ENCODE measurements at regions not wholly inside any gene's neighbourhood (a gene's known extent, or its start where the extent isn't known, plus 50 kb on each side); places are given as distances from the start of the nearest gene placed in this dataset.

DNA sequence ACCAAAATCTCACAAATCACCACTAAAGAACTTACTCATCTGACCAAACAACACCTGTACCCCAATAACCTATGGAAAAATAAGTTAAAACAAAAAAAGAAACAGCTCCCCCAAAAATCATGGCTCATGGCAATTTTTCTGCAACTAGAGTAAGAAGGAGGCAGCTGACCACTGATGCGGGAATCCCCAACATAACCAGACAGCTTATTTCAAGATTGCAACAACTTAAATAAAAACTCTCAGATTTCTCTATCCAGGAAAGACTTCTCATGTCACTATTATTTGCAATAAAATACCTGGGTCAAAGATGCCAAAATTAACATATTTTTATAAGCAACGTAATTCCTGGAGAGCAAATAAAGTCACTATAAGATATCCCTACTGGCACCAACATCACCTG, 128.1 kb upstream of the LY86 start:
- no peak for DNase-seq (ENCODE audit: low spot score)
- Histone ChIP-seq H3K4me2 (no peak overlapping the region), H3K9me3 (ENCODE audit: low read depth) (no peaks in the 10 kb centered on the region), H3K36me3 (replicated peaks; ENCODE audit: insufficient read depth, low read depth) (no peaks in the 10 kb centered on the region), H2AFZ (no peak overlapping the region), H4K20me1 (ENCODE audit: insufficient read depth, poor library complexity, severe bottlenecking) (no peaks in the 10 kb centered on the region), H3K79me2 (no peaks in the 10 kb centered on the region), H3K9me2 (replicated peaks; ENCODE audit: insufficient read depth) (no peaks in the 10 kb centered on the region), H3K4me3 (no peak overlapping the region), H3K27ac (no peak overlapping the region), H3K27me3 (no peaks in the 10 kb centered on the region), H3K4me1 (ENCODE audit: insufficient read depth) (no peaks in the 10 kb centered on the region)
- 94% methylated on average over 2 of the region's 2 CpGs for WGBS (ENCODE audit: low lambda C conversion rate, missing lambda C conversion rate)
- TF ChIP-seq, protein P1, sequence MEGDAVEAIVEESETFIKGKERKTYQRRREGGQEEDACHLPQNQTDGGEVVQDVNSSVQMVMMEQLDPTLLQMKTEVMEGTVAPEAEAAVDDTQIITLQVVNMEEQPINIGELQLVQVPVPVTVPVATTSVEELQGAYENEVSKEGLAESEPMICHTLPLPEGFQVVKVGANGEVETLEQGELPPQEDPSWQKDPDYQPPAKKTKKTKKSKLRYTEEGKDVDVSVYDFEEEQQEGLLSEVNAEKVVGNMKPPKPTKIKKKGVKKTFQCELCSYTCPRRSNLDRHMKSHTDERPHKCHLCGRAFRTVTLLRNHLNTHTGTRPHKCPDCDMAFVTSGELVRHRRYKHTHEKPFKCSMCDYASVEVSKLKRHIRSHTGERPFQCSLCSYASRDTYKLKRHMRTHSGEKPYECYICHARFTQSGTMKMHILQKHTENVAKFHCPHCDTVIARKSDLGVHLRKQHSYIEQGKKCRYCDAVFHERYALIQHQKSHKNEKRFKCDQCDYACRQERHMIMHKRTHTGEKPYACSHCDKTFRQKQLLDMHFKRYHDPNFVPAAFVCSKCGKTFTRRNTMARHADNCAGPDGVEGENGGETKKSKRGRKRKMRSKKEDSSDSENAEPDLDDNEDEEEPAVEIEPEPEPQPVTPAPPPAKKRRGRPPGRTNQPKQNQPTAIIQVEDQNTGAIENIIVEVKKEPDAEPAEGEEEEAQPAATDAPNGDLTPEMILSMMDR (IDR thresholded peaks at IDR 0.05; ENCODE audit: poor library complexity), result no peak
- TF ChIP-seq EZH2phosphoT487 (IDR thresholded peaks at IDR 0.05; ENCODE audit: low read depth, severe bottlenecking, unreplicated experiment), result no peak
- no peak for TF ChIP-seq EZH2 (IDR thresholded peaks at IDR 0.05; ENCODE audit: borderline replicate concordance)

DNA sequence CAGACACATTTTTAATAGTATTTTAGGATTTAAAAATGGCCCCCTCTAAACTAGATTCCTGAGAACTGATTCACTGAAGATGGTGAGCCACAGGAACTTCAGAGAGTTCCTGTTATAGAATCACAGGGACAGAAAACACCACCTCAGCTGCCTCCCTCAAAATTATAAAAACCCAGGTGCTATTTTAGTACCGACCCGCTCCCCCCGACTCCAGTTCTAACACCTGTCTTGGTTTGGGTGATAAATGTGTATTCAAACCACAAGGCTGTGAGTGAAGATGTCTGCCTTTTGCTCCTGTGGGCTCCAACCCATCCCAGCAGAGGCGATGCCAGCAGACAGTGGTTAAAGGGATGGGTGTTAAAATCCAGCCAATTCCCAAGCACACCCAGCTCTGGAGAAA, 127.4 kb upstream of the LY86 start:
- Histone ChIP-seq H3K36me3 (replicated peaks; ENCODE audit: insufficient read depth, low read depth) (no peaks in the 10 kb centered on the region), H3K9me3 (ENCODE audit: low read depth) (no peaks in the 10 kb centered on the region), H3K4me2 (no peak overlapping the region), H3K4me3 (no peak overlapping the region), H3K9me2 (replicated peaks; ENCODE audit: insufficient read depth) (no peaks in the 10 kb centered on the region), H3K4me1 (ENCODE audit: insufficient read depth) (no peaks in the 10 kb centered on the region), H3K27ac (no peak overlapping the region), H4K20me1 (ENCODE audit: insufficient read depth, poor library complexity, severe bottlenecking) (no peaks in the 10 kb centered on the region), H2AFZ (no peak overlapping the region), H3K79me2 (no peaks in the 10 kb centered on the region), H3K27me3 (no peaks in the 10 kb centered on the region)
- 90% methylated on average over 4 of the region's 4 CpGs for WGBS (ENCODE audit: low lambda C conversion rate, missing lambda C conversion rate)
- no peak for DNase-seq (ENCODE audit: low spot score)
- TF ChIP-seq EZH2 (IDR thresholded peaks at IDR 0.05; ENCODE audit: borderline replicate concordance) (no peak), EZH2phosphoT487 (IDR thresholded peaks at IDR 0.05; ENCODE audit: low read depth, severe bottlenecking, unreplicated experiment) (no peak)
- TF ChIP-seq, protein P1 (IDR thresholded peaks at IDR 0.05; ENCODE audit: poor library complexity), result no peak

DNA sequence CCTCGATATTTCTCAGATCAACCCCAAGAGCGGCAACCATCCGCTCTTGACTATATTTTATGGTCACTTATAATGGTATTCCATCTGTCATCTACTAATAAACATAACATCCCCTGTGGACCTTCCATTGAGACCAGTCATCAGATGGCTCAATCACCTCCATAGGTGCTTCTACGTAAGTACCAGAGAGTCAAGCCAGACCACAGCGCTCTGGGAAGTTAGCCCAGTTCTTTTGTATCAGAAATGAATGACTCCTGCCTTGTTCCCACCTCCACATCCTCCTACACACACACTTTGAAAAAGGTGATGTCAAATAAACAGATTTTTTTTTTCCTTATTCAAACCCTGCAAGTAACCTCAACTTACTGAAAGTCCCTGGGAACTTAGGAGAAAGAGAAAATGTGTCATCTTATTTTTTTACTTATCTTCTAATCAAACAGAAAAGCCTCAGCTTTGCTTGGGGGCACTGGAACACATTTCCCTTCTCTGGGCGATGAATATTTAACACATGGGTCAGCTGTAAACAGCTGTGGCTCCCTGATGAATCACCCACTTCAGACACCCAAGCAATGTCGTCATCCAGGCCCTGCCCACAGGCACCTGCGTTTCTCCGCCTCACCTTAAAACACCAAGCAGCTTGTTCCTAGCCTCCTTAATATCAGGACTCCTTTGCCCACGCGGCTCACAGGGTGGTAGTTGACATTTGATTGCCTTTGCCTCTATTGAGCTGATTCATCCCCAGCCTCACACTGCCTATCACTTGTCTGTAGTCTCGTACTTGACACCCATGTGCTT, 121.4 kb upstream of the LY86 start:
- Histone ChIP-seq H3K9me3 (ENCODE audit: low read depth) (no peaks in the 10 kb centered on the region), H3K4me1 (ENCODE audit: insufficient read depth) (no peaks in the 10 kb centered on the region), H3K79me2 (no peaks in the 10 kb centered on the region), H3K9me2 (replicated peaks; ENCODE audit: insufficient read depth) (no peaks in the 10 kb centered on the region), H3K4me3 (no peak overlapping the region), H3K36me3 (replicated peaks; ENCODE audit: insufficient read depth, low read depth) (no peaks in the 10 kb centered on the region), H2AFZ (no peak overlapping the region), H3K27me3 (no peaks in the 10 kb centered on the region), H4K20me1 (ENCODE audit: insufficient read depth, poor library complexity, severe bottlenecking) (no peaks in the 10 kb centered on the region), H3K4me2 (no peak overlapping the region), H3K27ac (no peak overlapping the region)
- WGBS (ENCODE audit: low lambda C conversion rate, missing lambda C conversion rate), result 75% methylated on average over 12 of the region's 12 CpGs
- peak; percentile 10 for DNase-seq (ENCODE audit: low spot score)
- TF ChIP-seq EZH2phosphoT487 (IDR thresholded peaks at IDR 0.05; ENCODE audit: low read depth, severe bottlenecking, unreplicated experiment), result no peak

DNA sequence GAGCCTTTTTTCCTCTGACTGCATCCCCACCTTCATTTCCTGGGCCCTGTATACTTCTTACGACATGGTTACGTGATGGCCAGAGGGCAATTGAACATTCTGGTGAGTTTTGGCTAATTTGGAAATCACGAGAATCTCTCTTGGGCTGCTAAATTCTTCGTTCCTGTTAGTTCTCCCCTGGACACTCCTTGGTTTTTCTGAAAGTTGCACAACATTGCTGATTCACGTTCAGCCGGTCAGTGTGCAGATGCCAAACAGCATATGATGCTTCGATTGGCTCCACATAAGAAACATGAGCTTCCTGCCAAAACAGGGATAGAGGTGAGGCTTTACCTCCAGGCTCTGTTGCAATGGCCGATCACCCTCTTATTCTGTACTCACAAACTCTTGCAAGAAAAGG, 119.4 kb upstream of the LY86 start:
- Histone ChIP-seq H3K27ac (no peak overlapping the region), H3K9me2 (replicated peaks; ENCODE audit: insufficient read depth) (no peaks in the 10 kb centered on the region), H3K4me2 (no peak overlapping the region), H3K4me3 (no peak overlapping the region), H3K79me2 (no peaks in the 10 kb centered on the region), H2AFZ (no peak overlapping the region), H3K36me3 (replicated peaks; ENCODE audit: insufficient read depth, low read depth) (no peaks in the 10 kb centered on the region), H4K20me1 (ENCODE audit: insufficient read depth, poor library complexity, severe bottlenecking) (no peaks in the 10 kb centered on the region), H3K27me3 (no peaks in the 10 kb centered on the region), H3K4me1 (ENCODE audit: insufficient read depth) (no peaks in the 10 kb centered on the region), H3K9me3 (ENCODE audit: low read depth) (no peaks in the 10 kb centered on the region)
- DNase-seq (ENCODE audit: low spot score), result no peak
- TF ChIP-seq, protein P1 (IDR thresholded peaks at IDR 0.05; ENCODE audit: poor library complexity), result no peak
- TF ChIP-seq EZH2 (IDR thresholded peaks at IDR 0.05; ENCODE audit: borderline replicate concordance) (no peak), EZH2phosphoT487 (IDR thresholded peaks at IDR 0.05; ENCODE audit: low read depth, severe bottlenecking, unreplicated experiment) (no peak)
- 88% methylated on average over 8 of the region's 8 CpGs for WGBS (ENCODE audit: low lambda C conversion rate, missing lambda C conversion rate)

Measured in hepatocyte (in vitro differentiated cells).